ENCODE measurements at regions not wholly inside any gene's neighbourhood (a gene's known extent, or its start where the extent isn't known, plus 50 kb on each side); places are given as distances from the start of the nearest gene placed in this dataset.

DNA sequence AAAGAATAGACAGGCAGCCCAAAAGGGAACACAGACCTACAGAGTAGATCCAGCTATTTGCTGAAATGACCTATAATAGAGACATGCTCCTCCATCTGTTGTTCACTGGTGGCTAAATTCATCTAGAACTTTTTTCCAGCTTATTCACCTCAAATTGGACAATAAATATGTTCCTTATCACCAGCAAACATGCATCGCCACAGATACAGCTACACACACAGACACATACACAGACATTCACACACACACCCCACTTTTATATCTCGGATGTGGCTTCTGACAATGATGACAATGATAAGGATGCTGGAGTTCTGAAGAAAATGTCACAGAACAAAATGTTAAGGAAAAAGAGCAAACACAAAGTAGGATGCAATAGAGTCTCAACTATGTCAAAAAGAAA lies 175.4 kb downstream of the LSM5 start:
- TF ChIP-seq, protein P1, sequence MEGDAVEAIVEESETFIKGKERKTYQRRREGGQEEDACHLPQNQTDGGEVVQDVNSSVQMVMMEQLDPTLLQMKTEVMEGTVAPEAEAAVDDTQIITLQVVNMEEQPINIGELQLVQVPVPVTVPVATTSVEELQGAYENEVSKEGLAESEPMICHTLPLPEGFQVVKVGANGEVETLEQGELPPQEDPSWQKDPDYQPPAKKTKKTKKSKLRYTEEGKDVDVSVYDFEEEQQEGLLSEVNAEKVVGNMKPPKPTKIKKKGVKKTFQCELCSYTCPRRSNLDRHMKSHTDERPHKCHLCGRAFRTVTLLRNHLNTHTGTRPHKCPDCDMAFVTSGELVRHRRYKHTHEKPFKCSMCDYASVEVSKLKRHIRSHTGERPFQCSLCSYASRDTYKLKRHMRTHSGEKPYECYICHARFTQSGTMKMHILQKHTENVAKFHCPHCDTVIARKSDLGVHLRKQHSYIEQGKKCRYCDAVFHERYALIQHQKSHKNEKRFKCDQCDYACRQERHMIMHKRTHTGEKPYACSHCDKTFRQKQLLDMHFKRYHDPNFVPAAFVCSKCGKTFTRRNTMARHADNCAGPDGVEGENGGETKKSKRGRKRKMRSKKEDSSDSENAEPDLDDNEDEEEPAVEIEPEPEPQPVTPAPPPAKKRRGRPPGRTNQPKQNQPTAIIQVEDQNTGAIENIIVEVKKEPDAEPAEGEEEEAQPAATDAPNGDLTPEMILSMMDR (IDR thresholded peaks at IDR 0.05) = no peak
- TF ChIP-seq POLR2A (IDR thresholded peaks at IDR 0.05) = no peak

All from lower leg skin (tissue), 3 donors.